K562 (cell line): ENCODE measurements at regions not wholly inside any gene's neighbourhood (a gene's known extent, or its start where the extent isn't known, plus 50 kb on each side); places are given as distances from the start of the nearest gene placed in this dataset.

Experiments used
- ATAC-seq: fragments of 200-7000 bp; cut with Tn5 transposase; 3 replicates; pipeline ENCODE4 v1.9.1; 2020; ENCODE audit warnings: moderate library complexity
- BruUV-seq: library from RNA; stranded (reverse); fragments of 400-500 nt; replicated peaks from 2 replicates; lab custom pipeline; 2021; lab: Mats Ljungman, UMichigan
- CTCF ChIA-PET: fragments of 300-600 bp; formaldehyde crosslinking; extraction: SDS; loops from one replicate; lab custom pipeline; 2021; ENCODE audit warnings: low intra/inter-chr PET ratio; lab: Yijun Ruan, JAX
- POLR2A ChIA-PET: fragments of 300-600, 350-650 bp; sonication (Branson Sonifier 250); formaldehyde crosslinking; extraction: SDS; loops from one replicate; lab custom pipeline; 2021; ENCODE audit warnings: antibody characterized with exemption, inconsistent platforms; lab: Yijun Ruan, JAX
- DNase-seq, 4 experiments: peaks; one replicate each; pipeline versions ENCODE4 v3.0.0 to v3.0.0-alpha.2; 2011 to 2018; ENCODE audit warnings: low spot score in 3 of 4, mixed read lengths in 3 of 4; ENCODE audit errors: extremely low read depth in 1 of 4
- FAIRE-seq: peaks from 2 replicates; lab custom pipeline; 2011; peaks lifted over from hg19 to GRCh38; lab: Jason Lieb, UNC
- H2AFZ ChIP-seq: 2 replicates; pipeline ENCODE4 v1.6.0; 2011; ENCODE audit warnings: low read depth, low read length, control low read depth, inconsistent platforms
- H3K27ac ChIP-seq: fragments of 200-600 bp; 3 replicates; pipeline ENCODE4 v1.8.0; 2011; ENCODE audit warnings: low read depth, mild to moderate bottlenecking, control low read depth, inconsistent platforms, low read length, moderate library complexity, mixed read lengths; ENCODE audit errors: extremely low read depth
- H3K27me3 ChIP-seq, 2 experiments: fragments of 300-600 bp in 1 of 2; 2 replicates in 1 of 2; 3 replicates in 1 of 2; pipeline versions ENCODE4 v1.6.0 to v1.8.0; 2011; ENCODE audit warnings: inconsistent platforms in 2 of 2, low read length in 2 of 2, mild to moderate bottlenecking in 1 of 2, mixed read lengths in 1 of 2, moderate library complexity in 1 of 2; ENCODE audit not compliant: control insufficient read depth in 2 of 2, insufficient read depth in 2 of 2
- H3K36me3 ChIP-seq: fragments of 300-600 bp; 3 replicates; pipeline ENCODE4 v1.8.0; 2011; ENCODE audit warnings: mild to moderate bottlenecking, low read length, inconsistent platforms; ENCODE audit not compliant: control insufficient read depth, insufficient read depth
- H3K4me1 ChIP-seq, 2 experiments: fragments of 200-600 bp in 1 of 2; replicated peaks in 1 of 2; 2 replicates in 1 of 2; 3 replicates in 1 of 2; pipeline versions ENCODE4 v1.5.1 to v1.8.0; 2011; ENCODE audit warnings: inconsistent platforms in 2 of 2, low read length in 2 of 2, mild to moderate bottlenecking in 1 of 2, mixed read lengths in 1 of 2, moderate library complexity in 1 of 2; ENCODE audit not compliant: control insufficient read depth in 2 of 2, insufficient read depth in 2 of 2
- H3K4me2 ChIP-seq: 2 replicates; pipeline ENCODE4 v1.6.1; 2011; ENCODE audit warnings: low read length, control low read depth, inconsistent platforms, mixed read lengths; ENCODE audit not compliant: insufficient read depth
- H3K4me3 ChIP-seq: fragments of 200-600 bp; sonication (generic), shearing (Covaris generic); 2 replicates; pipeline ENCODE4 v1.5.1; 2016; ENCODE audit warnings: control low read depth, inconsistent platforms
- H3K79me2 ChIP-seq: fragments of 200-600 bp; 3 replicates; pipeline ENCODE4 v1.8.0; 2011; ENCODE audit warnings: low read length, inconsistent platforms; ENCODE audit not compliant: control insufficient read depth, insufficient read depth
- H3K9ac ChIP-seq, 2 experiments: 2 replicates each; pipeline versions ENCODE4 v1.6.0 to v1.6.1; 2011; ENCODE audit warnings: low read depth in 2 of 2, low read length in 2 of 2, control low read depth in 1 of 2, inconsistent platforms in 1 of 2, mild to moderate bottlenecking in 1 of 2, mixed read lengths in 1 of 2; ENCODE audit not compliant: insufficient read depth in 1 of 2
- H3K9me1 ChIP-seq: one replicate; pipeline ENCODE4 v1.6.0; 2011; ENCODE audit warnings: inconsistent platforms, mild to moderate bottlenecking, low read length, moderate library complexity; ENCODE audit not compliant: control insufficient read depth, insufficient read depth
- H3K9me3 ChIP-seq: replicated peaks from 2 replicates; pipeline ENCODE4 v1.5.1; 2011; ENCODE audit warnings: low read depth, low read length, inconsistent platforms; ENCODE audit not compliant: control insufficient read depth, insufficient read depth
- H4K20me1 ChIP-seq: replicated peaks from 2 replicates; pipeline ENCODE4 v1.6.1; 2011; ENCODE audit warnings: low read length, inconsistent platforms, mixed read lengths; ENCODE audit not compliant: control insufficient read depth, insufficient read depth
- ELK1 ChIP-seq: sonication (generic); formaldehyde crosslinking; IDR thresholded peaks from 2 replicates; pipeline ENCODE4 v1.8.1; 2022; ENCODE audit warnings: missing genetic modification reagents
- SMARCA4 ChIP-seq: fragments of 450-650 bp; IDR thresholded peaks from 2 replicates; pipeline ENCODE4 v1.6.1; 2016
- TSHZ1 ChIP-seq: fragments of 250-450 bp; sonication (Bioruptor Pico); IDR thresholded peaks from 2 replicates; pipeline ENCODE4 v1.4.0; 2020; ENCODE audit warnings: mild to moderate bottlenecking, moderate library complexity
- ZKSCAN1 ChIP-seq: fragments of 150-350 bp; IDR thresholded peaks from 2 replicates; pipeline ENCODE4 v1.6.1; 2016; ENCODE audit warnings: low read depth, low read length
- WGBS: fragments of 100-300 bp; shearing (Covaris generic); methylation state at CpG from one replicate; pipeline ENCODE4 v1.1.6; 2016; ENCODE audit warnings: low coverage, mixed read lengths; ENCODE audit not compliant: insufficient coverage; ENCODE audit errors: missing lambda C conversion rate; 5-methylcytosine and 5-hydroxymethylcytosine counted together
- in situ Hi-C: fragments of 300-500 bp; cut with MboI; formaldehyde crosslinking; loops from 4 replicates; pipeline ENCODE4 v1.15.0; 2018; ENCODE audit warnings: inconsistent platforms, mixed read lengths
- intact Hi-C: fragments of 100-400 bp; cut with micrococcal nuclease; formaldehyde crosslinking; loops from 2 replicates; pipeline ENCODE4 v1.14.2; 2022
- TF ChIP-seq, protein P1 (sequence below): fragments of 200-600 bp; sonication (generic); IDR thresholded peaks from one replicate; pipeline ENCODE4 v1.6.1; 2012; ENCODE audit warnings: mild to moderate bottlenecking, low read depth, low read length, inconsistent platforms

- DNase-seq (no peak), ATAC-seq (no peak), FAIRE-seq (no peak)
- no peaks in the 10 kb centered on the region for H3K4me1 ChIP-seq
- no peak overlapping the region for H3K4me3 ChIP-seq
- H3K4me2 ChIP-seq, result no peak overlapping the region
- intact Hi-C loops, result no loop called here
- peaks cover 0 to 7% of the 10 kb centered on the region in 2 experiments; a peak in 1 of 5 replicates for H3K27me3 ChIP-seq
- no TSS peak for BruUV-seq
- H4K20me1 ChIP-seq, result no peaks in the 10 kb centered on the region
- ChIA-PET POLR2A (interaction anchor here (0.6 kb wide), 1 partner anchor 590 kb away, joined by 3 read pairs; the partner anchor contains the start of gene KEL), CTCF (no interaction called here)
- no peaks in the 10 kb centered on the region for H3K9me3 ChIP-seq
- no peak overlapping the region for H3K9ac ChIP-seq
- H3K79me2 ChIP-seq, result no peaks in the 10 kb centered on the region
- H2AFZ ChIP-seq, result no peak overlapping the region
- no peak for TF ChIP-seq ZKSCAN1
- no peak for TF ChIP-seq TSHZ1
- no peak for TF ChIP-seq SMARCA4
- TF ChIP-seq ELK1 (CRISPR knock-in tag), result no peak
- TF ChIP-seq, protein P1, sequence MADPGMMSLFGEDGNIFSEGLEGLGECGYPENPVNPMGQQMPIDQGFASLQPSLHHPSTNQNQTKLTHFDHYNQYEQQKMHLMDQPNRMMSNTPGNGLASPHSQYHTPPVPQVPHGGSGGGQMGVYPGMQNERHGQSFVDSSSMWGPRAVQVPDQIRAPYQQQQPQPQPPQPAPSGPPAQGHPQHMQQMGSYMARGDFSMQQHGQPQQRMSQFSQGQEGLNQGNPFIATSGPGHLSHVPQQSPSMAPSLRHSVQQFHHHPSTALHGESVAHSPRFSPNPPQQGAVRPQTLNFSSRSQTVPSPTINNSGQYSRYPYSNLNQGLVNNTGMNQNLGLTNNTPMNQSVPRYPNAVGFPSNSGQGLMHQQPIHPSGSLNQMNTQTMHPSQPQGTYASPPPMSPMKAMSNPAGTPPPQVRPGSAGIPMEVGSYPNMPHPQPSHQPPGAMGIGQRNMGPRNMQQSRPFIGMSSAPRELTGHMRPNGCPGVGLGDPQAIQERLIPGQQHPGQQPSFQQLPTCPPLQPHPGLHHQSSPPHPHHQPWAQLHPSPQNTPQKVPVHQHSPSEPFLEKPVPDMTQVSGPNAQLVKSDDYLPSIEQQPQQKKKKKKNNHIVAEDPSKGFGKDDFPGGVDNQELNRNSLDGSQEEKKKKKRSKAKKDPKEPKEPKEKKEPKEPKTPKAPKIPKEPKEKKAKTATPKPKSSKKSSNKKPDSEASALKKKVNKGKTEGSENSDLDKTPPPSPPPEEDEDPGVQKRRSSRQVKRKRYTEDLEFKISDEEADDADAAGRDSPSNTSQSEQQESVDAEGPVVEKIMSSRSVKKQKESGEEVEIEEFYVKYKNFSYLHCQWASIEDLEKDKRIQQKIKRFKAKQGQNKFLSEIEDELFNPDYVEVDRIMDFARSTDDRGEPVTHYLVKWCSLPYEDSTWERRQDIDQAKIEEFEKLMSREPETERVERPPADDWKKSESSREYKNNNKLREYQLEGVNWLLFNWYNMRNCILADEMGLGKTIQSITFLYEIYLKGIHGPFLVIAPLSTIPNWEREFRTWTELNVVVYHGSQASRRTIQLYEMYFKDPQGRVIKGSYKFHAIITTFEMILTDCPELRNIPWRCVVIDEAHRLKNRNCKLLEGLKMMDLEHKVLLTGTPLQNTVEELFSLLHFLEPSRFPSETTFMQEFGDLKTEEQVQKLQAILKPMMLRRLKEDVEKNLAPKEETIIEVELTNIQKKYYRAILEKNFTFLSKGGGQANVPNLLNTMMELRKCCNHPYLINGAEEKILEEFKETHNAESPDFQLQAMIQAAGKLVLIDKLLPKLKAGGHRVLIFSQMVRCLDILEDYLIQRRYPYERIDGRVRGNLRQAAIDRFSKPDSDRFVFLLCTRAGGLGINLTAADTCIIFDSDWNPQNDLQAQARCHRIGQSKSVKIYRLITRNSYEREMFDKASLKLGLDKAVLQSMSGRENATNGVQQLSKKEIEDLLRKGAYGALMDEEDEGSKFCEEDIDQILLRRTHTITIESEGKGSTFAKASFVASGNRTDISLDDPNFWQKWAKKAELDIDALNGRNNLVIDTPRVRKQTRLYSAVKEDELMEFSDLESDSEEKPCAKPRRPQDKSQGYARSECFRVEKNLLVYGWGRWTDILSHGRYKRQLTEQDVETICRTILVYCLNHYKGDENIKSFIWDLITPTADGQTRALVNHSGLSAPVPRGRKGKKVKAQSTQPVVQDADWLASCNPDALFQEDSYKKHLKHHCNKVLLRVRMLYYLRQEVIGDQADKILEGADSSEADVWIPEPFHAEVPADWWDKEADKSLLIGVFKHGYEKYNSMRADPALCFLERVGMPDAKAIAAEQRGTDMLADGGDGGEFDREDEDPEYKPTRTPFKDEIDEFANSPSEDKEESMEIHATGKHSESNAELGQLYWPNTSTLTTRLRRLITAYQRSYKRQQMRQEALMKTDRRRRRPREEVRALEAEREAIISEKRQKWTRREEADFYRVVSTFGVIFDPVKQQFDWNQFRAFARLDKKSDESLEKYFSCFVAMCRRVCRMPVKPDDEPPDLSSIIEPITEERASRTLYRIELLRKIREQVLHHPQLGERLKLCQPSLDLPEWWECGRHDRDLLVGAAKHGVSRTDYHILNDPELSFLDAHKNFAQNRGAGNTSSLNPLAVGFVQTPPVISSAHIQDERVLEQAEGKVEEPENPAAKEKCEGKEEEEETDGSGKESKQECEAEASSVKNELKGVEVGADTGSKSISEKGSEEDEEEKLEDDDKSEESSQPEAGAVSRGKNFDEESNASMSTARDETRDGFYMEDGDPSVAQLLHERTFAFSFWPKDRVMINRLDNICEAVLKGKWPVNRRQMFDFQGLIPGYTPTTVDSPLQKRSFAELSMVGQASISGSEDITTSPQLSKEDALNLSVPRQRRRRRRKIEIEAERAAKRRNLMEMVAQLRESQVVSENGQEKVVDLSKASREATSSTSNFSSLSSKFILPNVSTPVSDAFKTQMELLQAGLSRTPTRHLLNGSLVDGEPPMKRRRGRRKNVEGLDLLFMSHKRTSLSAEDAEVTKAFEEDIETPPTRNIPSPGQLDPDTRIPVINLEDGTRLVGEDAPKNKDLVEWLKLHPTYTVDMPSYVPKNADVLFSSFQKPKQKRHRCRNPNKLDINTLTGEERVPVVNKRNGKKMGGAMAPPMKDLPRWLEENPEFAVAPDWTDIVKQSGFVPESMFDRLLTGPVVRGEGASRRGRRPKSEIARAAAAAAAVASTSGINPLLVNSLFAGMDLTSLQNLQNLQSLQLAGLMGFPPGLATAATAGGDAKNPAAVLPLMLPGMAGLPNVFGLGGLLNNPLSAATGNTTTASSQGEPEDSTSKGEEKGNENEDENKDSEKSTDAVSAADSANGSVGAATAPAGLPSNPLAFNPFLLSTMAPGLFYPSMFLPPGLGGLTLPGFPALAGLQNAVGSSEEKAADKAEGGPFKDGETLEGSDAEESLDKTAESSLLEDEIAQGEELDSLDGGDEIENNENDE, result no peak
- TF ChIP-seq, all 486 proteins: peak for 0
- Histone ChIP-seq H3K9me1 (no peaks in the 10 kb centered on the region), H3K27ac (no peak overlapping the region), H3K36me3 (no peaks in the 10 kb centered on the region)
- 0% methylated on average over 3 of the region's 3 CpGs for WGBS
- in situ Hi-C loops, result no loop called here
These were observed 114.9 kb upstream of the PRSS58 start for GRCh38 chr7:142372727-142373126.
